Stomach (tissue), 4 donors: ENCODE measurements at regions not wholly inside any gene's neighbourhood (a gene's known extent, or its start where the extent isn't known, plus 50 kb on each side); places are given as distances from the start of the nearest gene placed in this dataset.

ENCODE experiments used
- CTCF ChIP-seq, 7 experiments: fragments of 450-650 bp in 4 of 7; fragments of 200-600 bp in 3 of 7; sonication (generic) in 3 of 7; IDR thresholded peaks; one replicate each; pipeline ENCODE4 v1.5.1; 2016 to 2019; ENCODE audit warnings: antibody characterized with exemption in 7 of 7, control low read depth in 2 of 7, mild to moderate bottlenecking in 1 of 7
- EP300 ChIP-seq: sonication (generic); formaldehyde crosslinking; IDR thresholded peaks from one replicate; pipeline ENCODE4 v1.6.1; 2017; ENCODE audit warnings: antibody characterized with exemption

GRCh38 chr4:74539044-74539790 is 94.3 kb downstream of the AREG start:
- TF ChIP-seq EP300 (no peak), CTCF (IDR thresholded peaks at IDR 0.05) (no peak)
